SK-N-SH (cell line): ENCODE measurements at regions not wholly inside any gene's neighbourhood (a gene's known extent, or its start where the extent isn't known, plus 50 kb on each side); places are given as distances from the start of the nearest gene placed in this dataset.
A peak's percentile ranks its signal among the peaks of the same experiment; 100 is the strongest.

Experiments used
- CTCF ChIA-PET: fragments of 300-600, 350-600 bp; formaldehyde crosslinking; extraction: SDS; loops from one replicate; lab custom pipeline; 2021; lab: Yijun Ruan, JAX
- POLR2A ChIA-PET: fragments of 350-600 bp; sonication (Branson Sonifier 250); formaldehyde crosslinking; extraction: SDS; loops from one replicate; lab custom pipeline; 2020; ENCODE audit warnings: antibody characterized with exemption, inconsistent platforms; lab: Yijun Ruan, JAX
- DNase-seq: peaks from one replicate; pipeline ENCODE4 v3.0.0; 2012
- H2AFZ ChIP-seq: fragments of 200-600 bp; sonication (generic); 2 replicates; pipeline ENCODE4 v1.8.1; 2016; ENCODE audit warnings: antibody characterized with exemption, mild to moderate bottlenecking, low read depth
- H3F3A ChIP-seq: fragments of 200-600 bp; sonication (generic); replicated peaks from 2 replicates; pipeline ENCODE3; 2016; ENCODE audit warnings: antibody characterized with exemption, mild to moderate bottlenecking; ENCODE audit not compliant: insufficient read depth
- H3K27ac ChIP-seq, 2 experiments: fragments of 200-500 bp in 1 of 2; fragments of 200-600 bp in 1 of 2; sonication (Bioruptor generic) in 1 of 2; sonication (generic), shearing (Covaris generic) in 1 of 2; 2 replicates each; pipeline versions ENCODE4 v1.5.1 to v1.6.1; 2014 to 2016; ENCODE audit warnings: low read depth in 2 of 2, inconsistent platforms in 1 of 2, low read length in 1 of 2, mild to moderate bottlenecking in 1 of 2, mixed read lengths in 1 of 2
- H3K27me3 ChIP-seq: fragments of 200-600 bp; sonication (generic), shearing (Covaris generic); 2 replicates; pipeline ENCODE4 v1.6.1; 2016; ENCODE audit warnings: mixed run types; ENCODE audit not compliant: insufficient read depth
- H3K36me3 ChIP-seq, 2 experiments: fragments of 200-500 bp in 1 of 2; fragments of 200-600 bp in 1 of 2; sonication (Bioruptor generic) in 1 of 2; sonication (generic) in 1 of 2; replicated peaks in 1 of 2; 2 replicates each; pipeline versions ENCODE3 to v1.5.1; 2014 to 2016; ENCODE audit warnings: low read length in 1 of 2, mild to moderate bottlenecking in 1 of 2; ENCODE audit not compliant: insufficient read depth in 2 of 2, control insufficient read depth in 1 of 2
- H3K4me1 ChIP-seq, 2 experiments: fragments of 200-500 bp in 1 of 2; fragments of 200-600 bp in 1 of 2; sonication (Bioruptor generic) in 1 of 2; sonication (generic), shearing (Covaris generic) in 1 of 2; 2 replicates each; pipeline versions ENCODE4 v1.5.1 to v1.6.1; 2014 to 2016; ENCODE audit warnings: low read depth in 1 of 2, low read length in 1 of 2, mixed run types in 1 of 2; ENCODE audit not compliant: insufficient read depth in 2 of 2, control insufficient read depth in 1 of 2
- H3K4me2 ChIP-seq: fragments of 200-600 bp; sonication (generic), shearing (Covaris generic); 2 replicates; pipeline ENCODE4 v1.6.1; 2017; ENCODE audit warnings: mixed run types
- H3K4me3 ChIP-seq, 2 experiments: fragments of 200-500 bp in 1 of 2; fragments of 200-600 bp in 1 of 2; sonication (Bioruptor generic) in 1 of 2; sonication (generic), shearing (Covaris generic) in 1 of 2; 2 replicates each; pipeline versions ENCODE4 v1.5.1 to v1.8.1; 2014 to 2016; ENCODE audit warnings: low read depth in 2 of 2, inconsistent platforms in 1 of 2, low read length in 1 of 2, mild to moderate bottlenecking in 1 of 2, mixed read lengths in 1 of 2, moderate library complexity in 1 of 2
- H3K79me2 ChIP-seq: fragments of 200-600 bp; sonication (generic); 2 replicates; pipeline ENCODE4 v1.8.1; 2017; ENCODE audit warnings: mild to moderate bottlenecking; ENCODE audit not compliant: insufficient read depth
- H3K9ac ChIP-seq: fragments of 200-600 bp; sonication (generic); 2 replicates; pipeline ENCODE4 v1.6.1; 2017; ENCODE audit warnings: mixed run types
- H3K9me2 ChIP-seq: fragments of 200-600 bp; sonication (generic); 2 replicates; pipeline ENCODE4 v1.6.1; 2017; ENCODE audit warnings: mixed run types
- H3K9me3 ChIP-seq: fragments of 200-600 bp; sonication (generic); 2 replicates; pipeline ENCODE4 v1.6.1; 2017; ENCODE audit warnings: mixed run types, mild to moderate bottlenecking, moderate library complexity
- H4K20me1 ChIP-seq: fragments of 200-600 bp; sonication (generic); 2 replicates; pipeline ENCODE4 v1.6.1; 2017; ENCODE audit warnings: mild to moderate bottlenecking, mixed run types; ENCODE audit not compliant: insufficient read depth
- CTCF ChIP-seq: fragments of 200-600 bp; sonication (generic); IDR thresholded peaks from 2 replicates; pipeline ENCODE4 v1.6.1; 2017; ENCODE audit warnings: antibody characterized with exemption, mild to moderate bottlenecking, moderate library complexity
- EP300 ChIP-seq, 2 experiments: IDR thresholded peaks; 2 replicates each; pipeline versions ENCODE4 v1.4.0 to v1.6.1; 2012; ENCODE audit warnings: borderline replicate concordance in 1 of 2, low read depth in 1 of 2, low read length in 1 of 2
- GABPA ChIP-seq: IDR thresholded peaks from 2 replicates; pipeline ENCODE4 v1.4.0; 2012; ENCODE audit warnings: low read depth, mild to moderate bottlenecking
- GATA2 ChIP-seq: sonication (generic); formaldehyde crosslinking; IDR thresholded peaks from 2 replicates; pipeline ENCODE4 v1.5.0; 2020; ENCODE audit warnings: mild to moderate bottlenecking, missing genetic modification reagents
- JUND ChIP-seq: IDR thresholded peaks from 2 replicates; pipeline ENCODE4 v1.4.0; 2012
- MAX ChIP-seq: IDR thresholded peaks from 2 replicates; pipeline ENCODE4 v1.4.0; 2012; ENCODE audit warnings: low read depth
- RAD21 ChIP-seq: IDR thresholded peaks from 2 replicates; pipeline ENCODE4 v1.6.1; 2012; ENCODE audit warnings: mild to moderate bottlenecking, low read length
- RXRA ChIP-seq: IDR thresholded peaks from 2 replicates; pipeline ENCODE4 v1.4.0; 2012; ENCODE audit warnings: low read depth, mild to moderate bottlenecking, borderline replicate concordance
- SMC3 ChIP-seq: IDR thresholded peaks from 2 replicates; pipeline ENCODE4 v1.6.1; 2012; ENCODE audit warnings: low read depth, low read length, improper control_type of control experiment
- TAF1 ChIP-seq: IDR thresholded peaks from 2 replicates; pipeline ENCODE4 v1.6.1; 2012; ENCODE audit warnings: low read depth, mild to moderate bottlenecking, low read length, moderate library complexity, borderline replicate concordance
- USF2 ChIP-seq: fragments of 150-350 bp; IDR thresholded peaks from 2 replicates; pipeline ENCODE4 v1.6.1; 2017; ENCODE audit warnings: antibody characterized with exemption, low read length, low read depth, borderline replicate concordance
- YY1 ChIP-seq: IDR thresholded peaks from 2 replicates; pipeline ENCODE4 v1.4.0; 2012; ENCODE audit warnings: low read depth, mild to moderate bottlenecking
- ZBTB33 ChIP-seq: IDR thresholded peaks from 2 replicates; pipeline ENCODE4 v1.4.0; 2012; ENCODE audit warnings: low read depth, borderline replicate concordance
- WGBS: methylation state at CpG from one replicate; pipeline ENCODE4 v1.1.6; 2017; ENCODE audit warnings: low lambda C conversion rate; 5-methylcytosine and 5-hydroxymethylcytosine counted together
- TF ChIP-seq, protein P1 (sequence below): IDR thresholded peaks from 2 replicates; pipeline ENCODE4 v1.4.0; 2012; ENCODE audit warnings: low read depth, borderline replicate concordance
- TF ChIP-seq, protein P2 (sequence below): IDR thresholded peaks from 2 replicates; pipeline ENCODE4 v1.6.1; 2012; ENCODE audit warnings: mild to moderate bottlenecking, low read depth, low read length, moderate library complexity

GRCh38 chr6:138586638-138587037 is 87.3 kb upstream of the NHSL1 start:
- no peak overlapping the region for H3K4me3 ChIP-seq
- H3K9me2 ChIP-seq = no peaks in the 10 kb centered on the region
- no peaks in the 10 kb centered on the region for H4K20me1 ChIP-seq
- no peaks in the 10 kb centered on the region for H3K4me1 ChIP-seq
- TF ChIP-seq MAX = no peak
- no peak for TF ChIP-seq RXRA
- TF ChIP-seq GABPA = no peak
- TF ChIP-seq, protein P1, sequence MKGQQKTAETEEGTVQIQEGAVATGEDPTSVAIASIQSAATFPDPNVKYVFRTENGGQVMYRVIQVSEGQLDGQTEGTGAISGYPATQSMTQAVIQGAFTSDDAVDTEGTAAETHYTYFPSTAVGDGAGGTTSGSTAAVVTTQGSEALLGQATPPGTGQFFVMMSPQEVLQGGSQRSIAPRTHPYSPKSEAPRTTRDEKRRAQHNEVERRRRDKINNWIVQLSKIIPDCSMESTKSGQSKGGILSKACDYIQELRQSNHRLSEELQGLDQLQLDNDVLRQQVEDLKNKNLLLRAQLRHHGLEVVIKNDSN = no peak
- no peak for TF ChIP-seq TAF1
- no peak for TF ChIP-seq EP300 (IDR thresholded peaks at IDR 0.05; ENCODE audit: borderline replicate concordance in 1 of 2, low read depth in 1 of 2, low read length in 1 of 2)
- no peak for TF ChIP-seq ZBTB33
- no peak for TF ChIP-seq RAD21
- TF ChIP-seq GATA2 = no peak
- TF ChIP-seq YY1 = no peak
- H3K27me3 ChIP-seq = peaks cover 10% of the 10 kb centered on the region; the same call in 1 of the 2 replicates
- no peaks in the 10 kb centered on the region for H3K36me3 ChIP-seq
- no peak overlapping the region for H3K4me2 ChIP-seq
- no peaks in the 10 kb centered on the region for H3K9me3 ChIP-seq
- H3K27ac ChIP-seq = no peak overlapping the region
- DNase-seq = no peak
- POLR2A ChIA-PET = no interaction called here
- CTCF ChIA-PET = interaction anchor here (1.0 to 1.7 kb wide), 2 partner anchors 14 to 179 kb away, joined by 3 to 6 read pairs; no protein-coding TSS in a partner anchor
- H3F3A ChIP-seq = no peaks in the 10 kb centered on the region
- H3K9ac ChIP-seq = no peak overlapping the region
- no peak overlapping the region for H2AFZ ChIP-seq
- H3K79me2 ChIP-seq = no peaks in the 10 kb centered on the region
- 49% methylated on average over 5 of the region's 5 CpGs for WGBS

DNA sequence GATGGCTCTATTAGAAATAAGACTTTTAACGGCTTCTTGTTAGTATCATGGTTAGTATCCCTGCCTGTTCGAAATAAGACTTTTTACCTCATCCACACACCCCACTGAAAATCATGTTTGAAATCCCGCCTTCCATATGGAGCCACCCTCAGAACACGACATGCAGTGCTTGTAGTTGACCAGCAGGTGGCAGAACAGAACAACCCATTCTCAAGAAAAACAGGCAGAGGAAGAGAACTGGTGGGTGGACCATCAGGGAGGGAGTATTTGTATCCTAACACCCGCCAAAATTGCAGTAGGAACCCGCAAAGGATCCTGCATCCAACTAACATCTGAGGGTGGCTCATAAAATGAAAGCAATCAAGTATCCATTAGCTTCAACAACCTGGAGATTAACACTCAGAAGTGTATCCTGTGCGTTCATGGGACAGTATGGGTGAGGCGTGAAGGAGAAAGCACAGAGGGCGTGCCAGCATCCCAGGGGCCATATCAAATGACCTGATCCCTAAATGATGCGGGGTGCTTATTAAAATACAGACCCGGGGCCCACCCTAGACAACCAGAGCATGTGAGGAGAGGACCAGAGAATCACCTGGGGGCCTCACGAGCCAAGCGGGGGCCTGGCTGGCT is 89.6 kb upstream of the NHSL1 start:
- DNase-seq = peak; percentile 61
- H3K36me3 ChIP-seq = no peaks in the 10 kb centered on the region
- ChIA-PET CTCF (interaction anchor here (0.6 to 6.2 kb wide), 29 partner anchors 8 to 780 kb away, joined by 3 to 68 read pairs (median 4); partner anchors contain the start of gene CCDC28A), POLR2A (no interaction called here)
- H3F3A ChIP-seq = peaks cover 11% of the 10 kb centered on the region
- H3K79me2 ChIP-seq = no peaks in the 10 kb centered on the region
- no peak overlapping the region for H3K4me3 ChIP-seq
- H3K27me3 ChIP-seq = peaks cover 10% of the 10 kb centered on the region; the same call in 1 of the 2 replicates
- no peaks in the 10 kb centered on the region for H3K9me3 ChIP-seq
- H3K27ac ChIP-seq = no peak overlapping the region
- H3K9ac ChIP-seq = no peak overlapping the region
- no peaks in the 10 kb centered on the region for H3K9me2 ChIP-seq
- H4K20me1 ChIP-seq = no peaks in the 10 kb centered on the region
- TF ChIP-seq SMC3 = peak; percentile 78
- no peak for TF ChIP-seq USF2
- peak; percentile 83 for TF ChIP-seq CTCF
- TF ChIP-seq, protein P2, sequence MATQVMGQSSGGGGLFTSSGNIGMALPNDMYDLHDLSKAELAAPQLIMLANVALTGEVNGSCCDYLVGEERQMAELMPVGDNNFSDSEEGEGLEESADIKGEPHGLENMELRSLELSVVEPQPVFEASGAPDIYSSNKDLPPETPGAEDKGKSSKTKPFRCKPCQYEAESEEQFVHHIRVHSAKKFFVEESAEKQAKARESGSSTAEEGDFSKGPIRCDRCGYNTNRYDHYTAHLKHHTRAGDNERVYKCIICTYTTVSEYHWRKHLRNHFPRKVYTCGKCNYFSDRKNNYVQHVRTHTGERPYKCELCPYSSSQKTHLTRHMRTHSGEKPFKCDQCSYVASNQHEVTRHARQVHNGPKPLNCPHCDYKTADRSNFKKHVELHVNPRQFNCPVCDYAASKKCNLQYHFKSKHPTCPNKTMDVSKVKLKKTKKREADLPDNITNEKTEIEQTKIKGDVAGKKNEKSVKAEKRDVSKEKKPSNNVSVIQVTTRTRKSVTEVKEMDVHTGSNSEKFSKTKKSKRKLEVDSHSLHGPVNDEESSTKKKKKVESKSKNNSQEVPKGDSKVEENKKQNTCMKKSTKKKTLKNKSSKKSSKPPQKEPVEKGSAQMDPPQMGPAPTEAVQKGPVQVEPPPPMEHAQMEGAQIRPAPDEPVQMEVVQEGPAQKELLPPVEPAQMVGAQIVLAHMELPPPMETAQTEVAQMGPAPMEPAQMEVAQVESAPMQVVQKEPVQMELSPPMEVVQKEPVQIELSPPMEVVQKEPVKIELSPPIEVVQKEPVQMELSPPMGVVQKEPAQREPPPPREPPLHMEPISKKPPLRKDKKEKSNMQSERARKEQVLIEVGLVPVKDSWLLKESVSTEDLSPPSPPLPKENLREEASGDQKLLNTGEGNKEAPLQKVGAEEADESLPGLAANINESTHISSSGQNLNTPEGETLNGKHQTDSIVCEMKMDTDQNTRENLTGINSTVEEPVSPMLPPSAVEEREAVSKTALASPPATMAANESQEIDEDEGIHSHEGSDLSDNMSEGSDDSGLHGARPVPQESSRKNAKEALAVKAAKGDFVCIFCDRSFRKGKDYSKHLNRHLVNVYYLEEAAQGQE = no peak
- TF ChIP-seq TAF1 = no peak
- TF ChIP-seq RAD21 = peak; percentile 80
- no peak for TF ChIP-seq JUND
- TF ChIP-seq, protein P1 = no peak
- WGBS = 16% methylated on average over 10 of the region's 13 CpGs
- no peak overlapping the region for H2AFZ ChIP-seq
- peaks cover 0 to 6% of the 10 kb centered on the region in 2 experiments; a peak in 1 of 4 replicates for H3K4me1 ChIP-seq
- no peak overlapping the region for H3K4me2 ChIP-seq
